Ishikawa (cell line): ENCODE measurements at regions not wholly inside any gene's neighbourhood (a gene's known extent, or its start where the extent isn't known, plus 50 kb on each side); places are given as distances from the start of the nearest gene placed in this dataset.

Source experiments
- CEBPB ChIP-seq: IDR thresholded peaks from 2 replicates; pipeline ENCODE4 v1.6.1; 2012
- CREB1 ChIP-seq: IDR thresholded peaks from 2 replicates; pipeline ENCODE4 v1.6.1; 2012; ENCODE audit warnings: low read depth
- EGR1 ChIP-seq: IDR thresholded peaks from 2 replicates; pipeline ENCODE4 v1.6.1; 2012
- EP300 ChIP-seq: IDR thresholded peaks from 2 replicates; pipeline ENCODE4 v1.6.1; 2012; ENCODE audit warnings: borderline replicate concordance
- FOXM1 ChIP-seq: IDR thresholded peaks from 2 replicates; pipeline ENCODE4 v1.6.1; 2012; ENCODE audit warnings: low read depth, borderline replicate concordance
- MAX ChIP-seq: IDR thresholded peaks from 2 replicates; pipeline ENCODE4 v1.6.1; 2012
- NFIC ChIP-seq: IDR thresholded peaks from 2 replicates; pipeline ENCODE4 v1.6.1; 2012
- RAD21 ChIP-seq: IDR thresholded peaks from 2 replicates; pipeline ENCODE4 v1.6.1; 2012; ENCODE audit warnings: low read depth
- REST ChIP-seq: IDR thresholded peaks from 2 replicates; pipeline ENCODE4 v1.6.1; 2012; ENCODE audit warnings: low read depth, mild to moderate bottlenecking
- TAF1 ChIP-seq: IDR thresholded peaks from 2 replicates; pipeline ENCODE4 v1.6.1; 2012; ENCODE audit warnings: low read depth, mild to moderate bottlenecking
- TCF12 ChIP-seq: IDR thresholded peaks from 2 replicates; pipeline ENCODE4 v1.6.1; 2012; ENCODE audit warnings: low read depth
- TEAD4 ChIP-seq: IDR thresholded peaks from 2 replicates; pipeline ENCODE4 v1.6.1; 2012
- USF1 ChIP-seq: IDR thresholded peaks from 2 replicates; pipeline ENCODE4 v1.6.1; 2012
- YY1 ChIP-seq: IDR thresholded peaks from 2 replicates; pipeline ENCODE4 v1.6.1; 2012; ENCODE audit warnings: low read depth
- ZBTB7A ChIP-seq: IDR thresholded peaks from 2 replicates; pipeline ENCODE4 v1.6.1; 2012; ENCODE audit warnings: low read depth

GRCh38 chr11:87603887-87604286 lies 566.2 kb downstream of the TMEM135 start:
- TF ChIP-seq FOXM1 = no peak
- TF ChIP-seq NFIC = no peak
- TF ChIP-seq CEBPB = no peak
- no peak for TF ChIP-seq TCF12
- TF ChIP-seq MAX = no peak
- no peak for TF ChIP-seq RAD21
- TF ChIP-seq TAF1 = no peak

GRCh38 chr11:87602776-87603175 lies 565.0 kb downstream of the TMEM135 start:
- TF ChIP-seq TEAD4 (no peak), NFIC (no peak), TAF1 (no peak), TCF12 (no peak), MAX (no peak), REST (no peak), RAD21 (no peak), EGR1 (no peak), ZBTB7A (no peak)

- TF ChIP-seq USF1 (no peak), TEAD4 (no peak), REST (no peak), NFIC (no peak), EP300 (no peak), MAX (no peak)
These were observed 563.2 kb downstream of the TMEM135 start for GRCh38 chr11:87600938-87601337.

GRCh38 chr11:87597725-87598124 lies 560.0 kb downstream of the TMEM135 start:
- TF ChIP-seq RAD21 (no peak), TAF1 (no peak), TEAD4 (no peak), CEBPB (no peak), MAX (no peak), EGR1 (no peak), EP300 (no peak), FOXM1 (no peak), ZBTB7A (no peak), YY1 (no peak), TCF12 (no peak), NFIC (no peak), USF1 (no peak), REST (no peak), CREB1 (no peak)

- TF ChIP-seq FOXM1 (no peak), TEAD4 (no peak), EGR1 (no peak), ZBTB7A (no peak), MAX (no peak), USF1 (no peak)
These were observed 558.4 kb downstream of the TMEM135 start for GRCh38 chr11:87596176-87596575.
